Osteoblast (primary cell): ENCODE measurements at regions not wholly inside any gene's neighbourhood (a gene's known extent, or its start where the extent isn't known, plus 50 kb on each side); places are given as distances from the start of the nearest gene placed in this dataset.

Experiments used
- DNase-seq: peaks from one replicate; pipeline ENCODE4 v3.0.0; 2011; ENCODE audit warnings: low spot score, mixed read lengths; ENCODE audit not compliant: insufficient read length; ENCODE audit errors: missing footprints
- H2AFZ ChIP-seq: 2 replicates; pipeline ENCODE4 v1.6.0; 2011; ENCODE audit warnings: mild to moderate bottlenecking, low read length
- H3K27ac ChIP-seq: 2 replicates; pipeline ENCODE4 v1.5.1; 2011; ENCODE audit warnings: mild to moderate bottlenecking, low read depth, low read length, moderate library complexity
- H3K27me3 ChIP-seq: 2 replicates; pipeline ENCODE4 v1.6.0; 2012; ENCODE audit warnings: mild to moderate bottlenecking, control low read depth, inconsistent platforms, low read length, moderate library complexity; ENCODE audit not compliant: insufficient read depth
- H3K36me3 ChIP-seq: 2 replicates; pipeline ENCODE4 v1.5.1; 2011; ENCODE audit warnings: mild to moderate bottlenecking, low read length, control low read depth, moderate library complexity; ENCODE audit not compliant: insufficient read depth
- H3K4me1 ChIP-seq: 2 replicates; pipeline ENCODE4 v1.5.1; 2011; ENCODE audit warnings: mild to moderate bottlenecking, low read length, control low read depth, moderate library complexity; ENCODE audit not compliant: insufficient read depth
- H3K4me2 ChIP-seq: 2 replicates; pipeline ENCODE4 v1.6.0; 2011; ENCODE audit warnings: mild to moderate bottlenecking, low read length; ENCODE audit not compliant: insufficient read depth
- H3K4me3 ChIP-seq: fragments of 200-600 bp; sonication (generic); 3 replicates; pipeline ENCODE4 v1.5.1; 2012; ENCODE audit warnings: mild to moderate bottlenecking, low read length, inconsistent platforms; ENCODE audit not compliant: insufficient read depth
- H3K79me2 ChIP-seq: 2 replicates; pipeline ENCODE4 v1.6.0; 2012; ENCODE audit warnings: mild to moderate bottlenecking, low read length, control low read depth, inconsistent platforms; ENCODE audit not compliant: insufficient read depth
- H3K9me3 ChIP-seq: 2 replicates; pipeline ENCODE4 v1.5.1; 2011; ENCODE audit warnings: low read depth, low read length, control low read depth
- H4K20me1 ChIP-seq: 2 replicates; pipeline ENCODE4 v1.6.0; 2012; ENCODE audit warnings: mild to moderate bottlenecking, low read length, control low read depth; ENCODE audit not compliant: insufficient read depth
- CTCF ChIP-seq: IDR thresholded peaks from 2 replicates; pipeline ENCODE4 v1.5.1; 2011; ENCODE audit warnings: mild to moderate bottlenecking, low read depth, low read length, moderate library complexity; ENCODE audit errors: extremely low read depth

- Histone ChIP-seq H3K4me3 (no peak overlapping the region), H3K27ac (no peak overlapping the region), H2AFZ (no peak overlapping the region), H3K27me3 (no peaks in the 10 kb centered on the region), H3K9me3 (no peaks in the 10 kb centered on the region), H3K4me1 (no peaks in the 10 kb centered on the region), H4K20me1 (no peaks in the 10 kb centered on the region), H3K79me2 (no peaks in the 10 kb centered on the region), H3K36me3 (no peaks in the 10 kb centered on the region), H3K4me2 (no peak overlapping the region)
- DNase-seq: no peak
- no peak for TF ChIP-seq CTCF
These were observed 266.1 kb upstream of the KLHL29 start for GRCh38 chr2:23118894-23119293.

- Histone ChIP-seq H3K9me3 (no peaks in the 10 kb centered on the region), H3K79me2 (no peaks in the 10 kb centered on the region), H3K27ac (no peak overlapping the region), H4K20me1 (no peaks in the 10 kb centered on the region), H3K4me3 (no peak overlapping the region), H3K36me3 (no peaks in the 10 kb centered on the region), H3K4me2 (no peak overlapping the region), H2AFZ (no peak overlapping the region), H3K27me3 (no peaks in the 10 kb centered on the region), H3K4me1 (no peaks in the 10 kb centered on the region)
- no peak for DNase-seq
- TF ChIP-seq CTCF: no peak
These were observed 264.8 kb upstream of the KLHL29 start for GRCh38 chr2:23120161-23120560.

GRCh38 chr2:23121968-23122648 is 262.9 kb upstream of the KLHL29 start:
- Histone ChIP-seq H2AFZ (no peak overlapping the region), H3K4me1 (no peaks in the 10 kb centered on the region), H3K4me3 (no peak overlapping the region), H3K9me3 (no peaks in the 10 kb centered on the region), H3K36me3 (no peaks in the 10 kb centered on the region), H3K4me2 (no peak overlapping the region), H4K20me1 (no peaks in the 10 kb centered on the region), H3K27me3 (no peaks in the 10 kb centered on the region), H3K79me2 (no peaks in the 10 kb centered on the region), H3K27ac (no peak overlapping the region)
- DNase-seq: no peak
- TF ChIP-seq CTCF: no peak

GRCh38 chr2:23122681-23123215 is 262.2 kb upstream of the KLHL29 start:
- Histone ChIP-seq H3K27ac (no peak overlapping the region), H3K4me1 (no peaks in the 10 kb centered on the region), H3K79me2 (no peaks in the 10 kb centered on the region), H3K4me3 (no peak overlapping the region), H3K27me3 (no peaks in the 10 kb centered on the region), H4K20me1 (no peaks in the 10 kb centered on the region), H3K36me3 (no peaks in the 10 kb centered on the region), H3K4me2 (no peak overlapping the region), H2AFZ (no peak overlapping the region), H3K9me3 (no peaks in the 10 kb centered on the region)
- TF ChIP-seq CTCF: no peak
- no peak for DNase-seq
